ENCODE measurements at regions not wholly inside any gene's neighbourhood (a gene's known extent, or its start where the extent isn't known, plus 50 kb on each side); places are given as distances from the start of the nearest gene placed in this dataset.
A peak's percentile ranks its signal among the peaks of the same experiment; 100 is the strongest.

GRCh38 chr1:240000634-240001033, 91.0 kb upstream of the FMN2 start:
- Histone ChIP-seq H2AK9ac (replicated peaks; ENCODE audit: low read depth, low read length, poor library complexity) (no peak overlapping the region), H3K56ac (ENCODE audit: extremely low read depth, insufficient read depth, low read length) (no peak overlapping the region), H2BK120ac (ENCODE audit: low read depth, low read length) (no peak overlapping the region), H3K79me1 (ENCODE audit: low read depth in 1 of 2, low read length in 2 of 2) (no peaks in the 10 kb centered on the region), H3K27ac (ENCODE audit: insufficient read depth, low read length) (no peak overlapping the region), H4K5ac (ENCODE audit: low read depth, low read length) (no peak overlapping the region), H3K4ac (ENCODE audit: low read depth, low read length) (no peak overlapping the region), H3K4me3 (ENCODE audit: insufficient read depth, low read depth, low read length) (no peak overlapping the region), H4K91ac (ENCODE audit: insufficient read depth, low read depth, low read length) (no peak overlapping the region), H3K4me1 (ENCODE audit: control insufficient read depth, insufficient read depth, low read length) (peaks cover 3% of the 10 kb centered on the region; the same call in 1 of the 2 replicates), H2AFZ (replicated peaks; ENCODE audit: low read length, poor library complexity) (no peak overlapping the region), H3K9ac (ENCODE audit: low read depth, low read length) (no peak overlapping the region), H3K9me1 (ENCODE audit: insufficient read depth, low read length) (no peaks in the 10 kb centered on the region), H3K27me3 (ENCODE audit: control insufficient read depth, insufficient read depth, low read length) (peaks cover 31% of the 10 kb centered on the region), H3K14ac (replicated peaks; ENCODE audit: low read depth, low read length) (no peak overlapping the region), H3K9me3 (ENCODE audit: control insufficient read depth, insufficient read depth, low read length) (no peaks in the 10 kb centered on the region), H2BK20ac (ENCODE audit: low read depth, low read length) (no peak overlapping the region), H2BK5ac (ENCODE audit: low read depth, low read length, poor library complexity, severe bottlenecking) (no peak overlapping the region), H4K20me1 (ENCODE audit: insufficient read depth, low read length) (no peaks in the 10 kb centered on the region), H4K8ac (ENCODE audit: low read depth in 2 of 2, low read length in 2 of 2) (no peak overlapping the region), H3K23ac (ENCODE audit: low read depth, low read length) (no peak overlapping the region), H2BK15ac (ENCODE audit: low read depth, low read length) (no peak overlapping the region), H2AK5ac (ENCODE audit: low read depth, low read length) (no peak overlapping the region), H3K36me3 (ENCODE audit: control insufficient read depth, insufficient read depth, low read length) (no peaks in the 10 kb centered on the region), H3K4me2 (ENCODE audit: low read depth, low read length) (no peak overlapping the region), H3K18ac (ENCODE audit: low read depth, low read length) (no peak overlapping the region)
- TF ChIP-seq CHD1 (IDR thresholded peaks at IDR 0.05; ENCODE audit: low read depth, low read length) (no peak), FOS (IDR thresholded peaks at IDR 0.05; ENCODE audit: low read depth, low read length) (peak; percentile 80), CEBPB (IDR thresholded peaks at IDR 0.05; ENCODE audit: low read depth, low read length) (peak; percentile 62), POLR2A (IDR thresholded peaks at IDR 0.05; ENCODE audit: low read depth, low read length) (no peak), BHLHE40 (IDR thresholded peaks at IDR 0.05; ENCODE audit: low read depth, low read length) (peak; percentile 32; the same call in 1 of the 2 replicates)
- in situ Hi-C loops (cut with MboI; ENCODE audit: low sequenced_read_pairs) = loop anchor here (25.0 kb wide), 1 partner anchor 1487 kb away; no protein-coding TSS in a partner anchor
- intact Hi-C loops (cut with micrococcal nuclease) = no loop called here
- no TSS peak for BruUV-seq (replicated peaks)
- no CpG with 5 or more reads among the region's 4 CpGs for WGBS, 2 experiments (ENCODE audit: extremely low coverage in 2 of 2, insufficient read length in 1 of 2)
- ATAC-seq (ENCODE audit: low read depth) (no peak; the same call in none of the 2 replicates), DNase-seq (peak; percentile 82)
- POLR2A ChIA-PET (ENCODE audit: unreplicated experiment) = no interaction called here
- dilution Hi-C loops (cut with HindIII; ENCODE audit: low sequenced_read_pairs, unreplicated experiment) = no loop called here
- CTCF ChIA-PET = interaction anchor here (0.7 kb wide), 1 partner anchor 27 kb away, joined by 5 read pairs; no protein-coding TSS in a partner anchor

Data from IMR-90 (cell line).